Ovary (tissue), 7 donors: ENCODE measurements at regions not wholly inside any gene's neighbourhood (a gene's known extent, or its start where the extent isn't known, plus 50 kb on each side); places are given as distances from the start of the nearest gene placed in this dataset.

Source experiments
- DNase-seq, 5 donors: peaks; one replicate each; pipeline ENCODE4 v3.0.0-alpha.2; 2019 to 2020
- H3K27ac ChIP-seq, 2 donors: fragments of 200-600 bp; one replicate each; pipeline versions ENCODE4 v1.5.1 to v1.8.0; 2019 to 2022
- H3K27me3 ChIP-seq: fragments of 200-600 bp; one replicate; pipeline ENCODE4 v1.8.0; 2022
- H3K36me3 ChIP-seq: fragments of 200-600 bp; sonication (generic); one replicate; pipeline ENCODE4 v1.5.1; 2019
- H3K4me1 ChIP-seq: one replicate; pipeline ENCODE4 v1.8.1; 2013; ENCODE audit warnings: mild to moderate bottlenecking, moderate library complexity; ENCODE audit not compliant: insufficient read depth
- H3K4me3 ChIP-seq: fragments of 200-600 bp; sonication (generic); one replicate; pipeline ENCODE4 v1.5.1; 2017
- H3K9me3 ChIP-seq, 2 donors: fragments of 200-600 bp in 1 of 2; sonication (generic) in 1 of 2; one replicate each; pipeline versions ENCODE4 v1.5.1 to v1.8.1; 2013 to 2019; ENCODE audit warnings: mild to moderate bottlenecking in 1 of 2, moderate library complexity in 1 of 2
- CTCF ChIP-seq, 3 donors: fragments of 450-650 bp in 2 of 3; fragments of 200-600 bp in 1 of 3; IDR thresholded peaks; one replicate each; pipeline versions ENCODE4 v1.5.1 to v1.8.0; 2016 to 2022; ENCODE audit warnings: antibody characterized with exemption in 3 of 3, mild to moderate bottlenecking in 1 of 3
- EP300 ChIP-seq: sonication (generic); formaldehyde crosslinking; IDR thresholded peaks from one replicate; pipeline ENCODE4 v1.6.1; 2017; ENCODE audit warnings: antibody characterized with exemption
- POLR2A ChIP-seq: fragments of 450-650 bp; IDR thresholded peaks from one replicate; pipeline ENCODE4 v1.6.1; 2017; ENCODE audit warnings: antibody characterized with exemption, mild to moderate bottlenecking, moderate library complexity
- WGBS, 3 donors: extraction: QIAGEN DNeasy Blood & Tissue Kit in 1 of 3; methylation state at CpG; one replicate each; pipeline versions ENCODE4 v1.1.5 to v1.1.7; 2013 to 2017; 5-methylcytosine and 5-hydroxymethylcytosine counted together
- intact Hi-C, 4 donors: fragments of 100-400 bp; cut with DNase I; formaldehyde crosslinking; loops; one replicate each; pipeline versions ENCODE4 v1.11.0 to v1.15.1; 2022 to 2023
- donor health status: DM: no; HTN: no; CAD: no; lungs with moderate emphysema.
- donor health status: DM: no; HTN: no; CAD: no.
- donor health status: Bipolar disorder and iron deficiency.
- donor health status: DM: no; HTN: no; CAD: no.
- donor health status: DM: yes; HTN: yes; CAD: no.

- H3K4me1 ChIP-seq = no peaks in the 10 kb centered on the region
- TF ChIP-seq EP300 (no peak), CTCF (IDR thresholded peaks at IDR 0.05) (no peak), POLR2A (no peak)
- H3K4me3 ChIP-seq = no peak overlapping the region
- no peaks in the 10 kb centered on the region for H3K27me3 ChIP-seq
- no peak for DNase-seq
- intact Hi-C loops = no loop called here
- H3K36me3 ChIP-seq = no peaks in the 10 kb centered on the region
- WGBS, 3 donors = 66 to 85% (median 69%) methylated on average over 6 of the region's 6 CpGs
- no peak overlapping the region for H3K27ac ChIP-seq
- no peaks in the 10 kb centered on the region for H3K9me3 ChIP-seq
These were observed 380.0 kb downstream of the ZNF536 start for GRCh38 chr19:30752201-30752600.

GRCh38 chr19:30745476-30745985 is 373.3 kb downstream of the ZNF536 start:
- WGBS, 3 donors = 86 to 93% (median 86%) methylated on average over 4 of the region's 4 CpGs

GRCh38 chr19:30744741-30745475 is 372.7 kb downstream of the ZNF536 start:
- DNase-seq = no peak
- Histone ChIP-seq H3K9me3 (no peaks in the 10 kb centered on the region), H3K27me3 (no peaks in the 10 kb centered on the region), H3K36me3 (no peaks in the 10 kb centered on the region), H3K4me1 (no peaks in the 10 kb centered on the region), H3K27ac (no peak overlapping the region), H3K4me3 (no peak overlapping the region)
- TF ChIP-seq EP300 (no peak), CTCF (IDR thresholded peaks at IDR 0.05) (no peak), POLR2A (no peak)
- WGBS, 3 donors = 95 to 96% (median 95%) methylated on average over 9 of the region's 9 CpGs
- intact Hi-C loops = no loop called here

More at GRCh38 chr19:30745476-30745985, 373.3 kb downstream of the ZNF536 start:
- H3K4me1 ChIP-seq = no peaks in the 10 kb centered on the region
- H3K27ac ChIP-seq = no peak overlapping the region
- DNase-seq = no peak
- intact Hi-C loops = no loop called here
- no peaks in the 10 kb centered on the region for H3K27me3 ChIP-seq
- no peaks in the 10 kb centered on the region for H3K36me3 ChIP-seq
- H3K4me3 ChIP-seq = no peak overlapping the region
- no peaks in the 10 kb centered on the region for H3K9me3 ChIP-seq
- TF ChIP-seq CTCF (IDR thresholded peaks at IDR 0.05) (no peak), EP300 (no peak), POLR2A (no peak)

GRCh38 chr19:30743702-30744101 is 371.5 kb downstream of the ZNF536 start:
- Histone ChIP-seq H3K36me3 (no peaks in the 10 kb centered on the region), H3K27me3 (no peaks in the 10 kb centered on the region), H3K4me3 (no peak overlapping the region), H3K4me1 (no peaks in the 10 kb centered on the region), H3K27ac (no peak overlapping the region), H3K9me3 (no peaks in the 10 kb centered on the region)
- no peak for DNase-seq
- TF ChIP-seq EP300 = no peak
- 92 to 94% (median 93%) methylated on average over 5 of the region's 5 CpGs for WGBS, 3 donors
- intact Hi-C loops = no loop called here

GRCh38 chr19:30743011-30743410 is 370.8 kb downstream of the ZNF536 start:
- H3K4me1 ChIP-seq = no peaks in the 10 kb centered on the region
- WGBS, 3 donors = 73 to 88% (median 73%) methylated on average over 10 of the region's 10 CpGs
- intact Hi-C loops = no loop called here
- no peaks in the 10 kb centered on the region for H3K9me3 ChIP-seq
- no peak for DNase-seq
- no peaks in the 10 kb centered on the region for H3K36me3 ChIP-seq
- no peak overlapping the region for H3K27ac ChIP-seq
- TF ChIP-seq CTCF (IDR thresholded peaks at IDR 0.05) (no peak), POLR2A (no peak), EP300 (no peak)
- H3K27me3 ChIP-seq = no peaks in the 10 kb centered on the region
- no peak overlapping the region for H3K4me3 ChIP-seq
